ENCODE measurements at regions not wholly inside any gene's neighbourhood (a gene's known extent, or its start where the extent isn't known, plus 50 kb on each side); places are given as distances from the start of the nearest gene placed in this dataset.
A peak's percentile ranks its signal among the peaks of the same experiment; 100 is the strongest.
"Not testable (repeated sequence)": the region's sequence is repeated elsewhere in the genome, so short reads cannot be mapped to it uniquely, and the experiment has no call there.

DNA sequence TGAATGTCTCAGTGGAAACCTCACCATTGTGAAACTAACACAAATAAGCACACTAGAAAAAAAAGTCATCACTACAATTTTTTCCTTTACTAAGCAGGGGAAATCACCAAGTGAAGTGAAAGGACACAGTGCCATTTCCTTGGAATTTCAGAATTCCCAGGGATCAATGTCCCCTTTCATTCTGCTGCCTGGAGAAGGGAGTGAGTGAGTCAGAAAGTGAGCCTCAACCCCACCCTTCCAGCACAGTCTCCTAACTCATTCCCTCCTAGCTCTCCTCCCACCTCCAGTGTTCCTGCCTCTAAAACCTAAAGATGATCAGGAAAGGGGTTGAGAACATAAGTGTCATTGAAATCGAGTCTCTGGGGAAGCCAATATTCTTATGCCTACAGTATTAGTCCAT lies 608.5 kb downstream of the RNF144A start:
- DNase-seq (ENCODE audit: low read depth in 2 of 2): no peak

DNA sequence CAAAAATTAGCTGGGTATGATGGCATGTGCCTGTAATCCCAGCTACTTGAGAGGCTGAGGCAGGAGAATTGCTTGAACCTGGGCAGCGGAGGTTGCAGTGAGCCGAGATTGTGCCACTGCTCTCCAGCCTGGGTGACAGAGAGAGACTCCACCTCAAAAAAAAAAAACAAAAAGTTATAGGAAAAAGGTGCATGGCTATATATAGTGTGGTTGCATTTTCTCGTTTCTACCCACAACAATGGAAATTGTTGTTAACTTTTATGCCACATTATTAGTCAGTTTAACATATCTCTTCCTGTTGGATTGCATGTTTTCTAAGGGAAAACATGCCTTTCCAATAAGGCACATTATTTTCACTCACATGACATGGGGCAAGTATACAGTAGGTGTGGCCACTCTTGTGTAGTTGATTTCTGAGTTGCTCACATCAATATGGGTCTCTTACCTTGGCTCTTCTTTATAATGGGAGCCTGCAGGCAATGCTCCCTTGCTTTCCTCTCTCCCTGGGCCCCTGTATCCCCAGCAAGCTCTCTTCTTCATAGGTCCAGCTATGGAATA lies 610.0 kb downstream of the RNF144A start:
- no peak for DNase-seq (ENCODE audit: low read depth in 2 of 2)

DNA sequence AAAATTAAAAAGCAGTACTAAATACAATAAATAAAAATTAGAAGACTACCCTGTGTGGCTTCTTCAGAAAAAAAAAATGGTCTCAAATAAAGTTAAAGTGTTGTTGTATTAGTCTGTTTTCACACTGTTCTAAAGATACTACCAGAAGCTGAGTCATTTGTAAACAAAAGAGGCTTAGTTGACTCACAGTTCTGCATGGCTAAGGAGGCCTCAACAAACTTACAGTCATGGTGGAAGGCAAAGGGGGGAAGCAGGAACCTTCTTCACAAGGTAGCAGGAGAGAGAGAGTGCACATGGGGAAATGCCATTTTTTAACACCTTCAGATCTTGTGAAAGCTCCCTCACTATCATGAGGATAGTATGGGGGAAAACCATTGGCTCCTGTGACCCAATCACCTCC lies 612.8 kb downstream of the RNF144A start:
- DNase-seq (ENCODE audit: low read depth in 2 of 2): no peak

DNA sequence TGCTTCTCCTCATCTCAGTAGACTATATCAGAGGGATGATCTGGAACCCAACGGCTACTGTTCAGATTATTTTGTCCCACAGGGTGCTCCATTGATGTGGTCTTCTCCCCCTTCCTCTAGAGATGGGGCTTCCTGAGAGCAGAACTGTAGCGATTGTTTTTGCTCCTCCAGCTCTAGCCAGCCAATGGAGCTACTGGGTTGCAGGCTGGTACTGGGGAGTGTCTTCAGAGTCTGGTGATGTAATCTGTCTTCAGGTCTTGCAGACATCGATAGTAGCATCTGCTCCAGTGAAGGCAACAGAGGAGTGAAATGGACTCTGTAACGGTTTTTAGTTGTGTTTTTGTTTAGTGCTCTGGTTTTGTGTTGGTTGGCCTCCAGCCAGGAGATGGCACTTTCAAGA lies 621.9 kb downstream of the RNF144A start:
- no peak for DNase-seq (ENCODE audit: low read depth in 2 of 2)

DNA sequence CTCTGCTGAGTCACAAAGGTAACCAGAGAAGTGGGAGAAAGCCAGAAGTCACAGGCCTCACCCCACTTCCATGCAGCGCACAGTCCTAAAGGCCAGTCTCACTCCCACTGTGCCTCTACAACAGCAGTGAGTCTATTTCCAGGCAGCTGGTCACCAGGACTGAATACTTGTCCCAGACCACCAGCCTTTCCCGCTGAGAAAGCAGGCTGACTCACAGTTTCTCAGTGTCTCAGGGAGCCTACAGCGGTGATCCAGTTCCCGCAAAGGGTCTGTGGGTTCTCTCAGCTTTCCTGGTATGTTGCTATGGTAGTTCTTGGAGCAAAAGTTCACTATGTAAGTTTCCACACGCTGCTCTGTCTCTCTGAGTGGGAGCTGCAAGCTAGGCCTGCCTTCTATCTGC lies 622.5 kb downstream of the RNF144A start:
- DNase-seq (ENCODE audit: low read depth in 2 of 2): no peak

DNA sequence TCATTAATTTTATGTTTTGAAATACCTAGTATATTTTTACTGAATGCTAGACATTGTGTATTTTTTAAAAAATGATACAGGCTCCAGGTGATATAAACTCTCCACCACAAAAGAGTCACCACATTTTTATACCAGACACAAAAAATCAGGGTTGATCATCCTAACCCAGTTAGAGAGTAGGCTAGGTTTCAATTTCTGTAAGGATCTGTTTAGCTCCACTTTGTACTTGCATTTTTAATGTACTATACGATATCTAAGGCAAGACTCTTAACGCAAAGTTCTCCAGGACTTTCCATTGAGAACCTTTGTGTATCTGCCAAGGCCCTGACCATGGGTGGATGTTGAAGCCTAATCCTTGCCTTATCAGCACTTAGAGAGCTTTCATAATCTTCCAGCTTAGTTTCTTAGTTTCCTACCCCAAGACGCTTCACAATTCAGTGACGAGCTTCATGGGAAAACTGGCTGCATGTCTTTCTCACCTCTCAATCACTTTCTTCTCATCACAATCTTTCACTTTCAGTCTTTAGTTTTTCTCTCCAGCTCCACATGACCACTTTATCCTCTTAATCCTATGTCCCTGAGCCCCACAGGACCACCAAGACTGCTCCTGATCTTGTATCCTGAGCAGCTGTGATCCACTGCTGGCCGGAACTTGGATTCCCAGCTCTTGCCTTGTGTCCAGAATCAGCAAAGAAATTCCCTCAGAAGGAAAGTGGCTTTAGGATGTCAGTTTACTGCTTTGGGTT lies 635.8 kb downstream of the RNF144A start:
- no peak for DNase-seq (ENCODE audit: low read depth in 2 of 2)

DNA sequence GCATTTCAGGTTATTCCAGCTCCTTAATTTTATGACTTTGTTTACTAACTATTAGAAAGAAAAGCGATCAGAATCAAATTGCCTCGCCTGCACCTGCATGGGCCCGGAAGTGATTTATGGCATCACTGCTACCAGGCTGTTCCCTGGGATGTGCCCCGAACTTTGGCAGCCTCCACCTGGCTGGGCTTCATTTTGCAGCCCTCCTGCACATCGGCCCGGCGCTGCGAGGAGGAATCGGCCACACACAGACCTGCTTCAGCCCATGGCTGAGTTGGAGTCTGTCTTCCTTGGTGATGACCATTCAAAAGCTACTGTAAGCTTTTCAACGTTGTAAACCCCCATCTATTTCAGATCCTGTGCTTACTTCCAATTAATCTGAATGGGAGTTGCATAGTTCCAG lies 638.0 kb downstream of the RNF144A start:
- DNase-seq (ENCODE audit: low read depth in 2 of 2): no peak

DNA sequence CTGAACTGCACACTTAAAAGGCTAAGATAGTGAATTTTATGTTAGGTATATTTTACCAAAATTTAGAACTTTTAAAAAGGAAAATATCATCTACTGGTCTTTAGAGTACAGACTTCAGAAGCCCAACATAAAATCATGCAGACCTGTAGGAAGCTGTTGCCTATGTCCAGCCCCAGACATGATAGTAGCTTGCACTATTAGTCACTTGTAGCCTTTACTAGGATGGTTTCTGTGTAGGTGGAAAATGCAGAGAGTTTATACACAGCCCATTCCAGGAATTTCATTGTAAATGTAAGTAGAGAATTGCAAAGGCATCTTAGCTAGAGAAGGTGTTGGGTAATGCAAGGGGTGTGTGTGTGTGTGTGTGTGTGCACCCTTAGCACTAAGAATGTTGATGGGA lies 640.2 kb downstream of the RNF144A start:
- DNase-seq (ENCODE audit: low read depth in 2 of 2): no peak

DNA sequence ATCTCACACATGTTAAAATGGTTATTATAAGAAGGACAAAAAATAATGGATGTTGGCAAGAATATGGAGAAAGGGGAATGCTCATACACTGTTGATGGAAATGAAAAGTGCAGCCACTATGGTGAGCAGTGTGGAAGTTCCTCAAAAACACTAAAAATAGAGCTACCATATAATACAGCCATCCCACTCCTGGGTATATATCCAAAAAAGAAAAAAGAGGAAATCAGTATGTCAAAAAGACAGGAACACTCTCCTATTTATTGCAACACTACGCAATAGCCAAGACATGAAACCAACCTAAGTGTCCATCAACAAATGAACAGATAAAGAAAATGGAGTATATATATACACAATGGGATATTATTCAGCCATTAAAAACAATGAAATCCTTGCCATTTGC lies 642.6 kb downstream of the RNF144A start:
- DNase-seq (ENCODE audit: low read depth in 2 of 2): no peak

DNA sequence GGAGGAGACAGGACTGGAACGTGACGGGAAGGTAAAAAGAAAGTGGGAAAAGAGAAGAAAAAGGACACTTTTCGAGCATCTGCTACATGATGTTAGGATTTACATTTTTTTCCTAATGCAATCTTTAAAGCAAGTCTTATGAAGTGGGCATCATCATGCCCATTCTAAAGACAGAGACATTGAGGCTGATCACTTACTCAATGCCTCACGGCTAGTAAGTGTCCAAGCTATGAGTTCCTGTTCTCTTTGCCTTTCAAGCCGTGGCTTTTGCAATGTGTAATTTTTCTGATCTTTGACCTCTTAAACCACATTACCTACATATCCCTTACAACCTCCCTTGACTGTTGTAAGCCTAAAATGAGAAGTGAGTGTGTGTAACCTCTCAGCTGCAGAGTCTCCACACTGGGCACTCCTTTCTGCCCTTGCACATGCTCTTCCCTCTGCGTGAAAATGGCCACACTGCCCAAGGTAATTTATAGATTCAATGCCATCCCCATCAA lies 649.2 kb downstream of the RNF144A start:
- DNase-seq (ENCODE audit: low read depth in 2 of 2): no peak

DNA sequence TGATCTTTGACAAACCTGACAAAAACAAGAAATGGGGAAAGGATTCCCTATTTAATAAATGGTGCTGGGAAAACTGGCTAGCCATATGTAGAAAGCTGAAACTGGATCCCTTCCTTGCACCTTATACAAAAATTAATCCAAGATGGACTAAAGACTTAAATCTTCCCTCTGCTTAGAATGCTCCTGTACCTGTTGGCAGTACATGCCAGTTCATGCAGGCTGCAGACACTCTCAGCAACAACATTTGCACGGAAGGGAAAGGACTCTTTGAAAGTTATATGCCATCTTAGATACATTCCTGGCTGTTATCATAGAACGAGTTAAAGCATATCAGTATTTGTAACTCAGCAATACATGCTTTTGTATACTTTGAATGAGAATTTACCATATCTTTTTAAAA lies 649.9 kb downstream of the RNF144A start:
- DNase-seq (ENCODE audit: low read depth in 2 of 2): not testable (repeated sequence)

DNA sequence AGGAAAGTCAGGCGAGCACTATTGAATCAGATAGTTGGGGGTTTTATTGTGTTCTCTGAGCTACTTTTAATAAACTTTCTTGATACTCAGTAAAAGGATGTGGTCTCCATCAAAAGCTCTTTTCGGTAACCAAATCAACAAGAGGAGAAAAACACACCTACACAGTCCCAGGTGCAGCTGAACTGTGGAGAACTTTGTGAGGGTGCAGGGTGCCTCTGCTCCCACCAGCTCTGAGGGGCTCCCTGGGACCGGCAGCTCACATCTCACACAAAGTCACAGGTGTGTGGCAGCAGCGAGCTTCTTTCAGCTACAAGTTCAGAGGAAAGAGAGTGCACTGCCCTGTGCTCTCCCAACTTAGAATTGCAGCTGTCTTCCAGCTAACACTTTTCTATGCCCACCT lies 650.4 kb downstream of the RNF144A start:
- peak; percentile 7 to 17 for DNase-seq (ENCODE audit: low read depth in 2 of 2)

DNA sequence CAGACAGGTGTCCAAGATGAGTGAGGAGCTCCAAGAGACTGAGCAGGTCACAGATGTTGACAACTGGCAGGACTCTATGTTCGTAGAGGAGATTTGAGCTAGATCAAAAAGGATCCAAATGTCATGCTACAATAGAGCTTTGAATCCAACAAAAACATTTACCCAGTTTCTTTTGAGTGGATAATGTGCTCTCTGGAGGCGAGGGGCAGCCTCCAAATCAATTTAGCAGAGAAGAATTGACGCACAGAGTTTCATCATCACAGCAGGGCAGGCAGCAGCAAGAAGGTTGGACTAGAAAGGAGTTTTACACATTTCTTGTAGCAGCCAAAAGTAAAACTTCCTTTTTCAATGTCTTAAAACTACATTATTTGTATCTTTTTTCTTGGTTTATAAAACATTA lies 653.0 kb downstream of the RNF144A start:
- no peak for DNase-seq (ENCODE audit: low read depth in 2 of 2)

DNA sequence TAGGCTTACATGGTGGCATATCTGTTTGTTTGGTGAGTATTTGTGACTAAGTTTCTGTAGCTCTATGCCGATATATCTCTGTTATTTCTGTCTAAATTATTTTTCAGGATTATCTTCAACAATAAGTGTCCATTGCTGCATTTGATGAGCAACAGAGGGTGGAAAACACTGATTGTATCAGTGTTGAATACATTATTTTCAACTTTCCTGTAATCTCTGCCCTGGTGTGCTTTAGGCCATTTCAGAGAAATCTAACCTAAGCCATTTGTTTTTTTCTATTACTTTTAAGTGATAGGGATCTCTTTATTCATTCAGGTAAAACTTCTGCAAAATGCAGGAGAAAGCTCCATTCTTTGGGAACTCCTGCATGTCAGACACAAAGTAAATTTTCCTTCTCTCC lies 654.5 kb downstream of the RNF144A start:
- no peak for DNase-seq (ENCODE audit: low read depth in 2 of 2)

DNA sequence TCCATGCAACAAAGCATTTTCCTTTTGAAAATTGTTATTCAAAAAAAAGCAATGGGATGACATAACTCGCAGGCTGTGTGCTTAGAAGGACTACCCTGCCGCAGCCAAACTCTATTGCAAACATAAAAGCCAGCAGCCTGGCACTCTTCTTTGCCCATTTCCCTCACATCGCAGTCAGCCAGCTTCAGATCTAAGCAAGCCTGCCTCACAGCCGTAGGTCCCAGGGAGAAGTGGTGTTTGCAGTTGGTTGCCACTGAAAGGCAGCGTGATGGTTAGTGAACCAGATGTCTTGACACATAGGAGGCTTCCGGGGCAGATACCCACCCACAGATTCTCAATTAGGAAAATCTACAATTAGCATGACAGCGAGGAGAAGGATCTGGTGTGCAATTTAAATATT lies 655.2 kb downstream of the RNF144A start:
- peak in 1 of 2 donors; percentile 2 for DNase-seq (ENCODE audit: low read depth in 2 of 2)

DNA sequence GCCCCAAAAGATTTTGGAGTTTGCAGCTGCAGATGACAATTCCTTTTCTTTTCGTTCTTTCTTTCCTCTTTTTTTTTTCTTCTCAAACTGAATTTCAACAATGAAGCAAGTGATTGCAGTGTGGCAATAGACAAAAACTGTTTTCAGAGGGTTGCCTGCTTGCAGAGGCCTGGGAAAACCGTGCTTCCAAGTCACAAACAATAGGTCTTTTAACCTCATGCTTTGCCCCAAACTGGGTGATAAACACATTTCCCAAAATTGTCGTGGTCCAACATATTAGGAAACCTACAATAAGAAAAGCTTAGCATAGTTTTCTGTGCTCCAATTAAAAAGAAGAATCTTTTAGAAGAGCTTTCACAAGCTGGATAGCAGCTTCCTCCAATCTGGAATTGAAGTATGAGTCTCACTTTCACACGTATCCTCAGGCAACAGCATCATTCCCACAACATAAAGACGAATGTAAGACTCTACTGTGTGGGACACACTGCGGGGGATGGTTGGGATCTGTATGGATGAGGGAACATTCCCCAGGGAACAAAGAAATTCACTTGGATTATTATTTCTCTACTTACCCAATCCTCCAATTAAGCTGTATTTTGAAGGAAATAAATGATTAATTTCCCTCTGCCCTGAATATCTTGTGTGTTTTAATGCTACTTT lies 656.1 kb downstream of the RNF144A start:
- no peak for DNase-seq (ENCODE audit: low read depth in 2 of 2)

DNA sequence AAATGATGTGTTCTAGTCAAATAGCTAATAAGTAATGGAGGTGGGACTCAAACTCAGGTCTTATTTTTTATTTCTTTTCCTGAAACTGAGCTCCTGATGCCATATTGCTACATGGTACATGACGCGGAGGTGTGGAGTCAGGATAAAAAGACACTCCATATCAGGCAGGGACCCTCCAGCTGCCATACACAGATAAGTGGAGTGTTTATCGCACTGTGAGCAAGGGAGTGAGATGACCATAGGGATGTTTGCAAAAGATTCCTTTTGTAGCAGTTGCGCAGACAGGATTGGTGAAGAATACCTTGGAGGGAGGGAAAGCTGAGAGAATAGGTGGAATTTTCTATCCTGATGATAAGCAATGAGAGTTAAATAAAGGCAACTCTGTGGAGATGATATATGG lies 657.2 kb downstream of the RNF144A start:
- no peak for DNase-seq (ENCODE audit: low read depth in 2 of 2)

DNA sequence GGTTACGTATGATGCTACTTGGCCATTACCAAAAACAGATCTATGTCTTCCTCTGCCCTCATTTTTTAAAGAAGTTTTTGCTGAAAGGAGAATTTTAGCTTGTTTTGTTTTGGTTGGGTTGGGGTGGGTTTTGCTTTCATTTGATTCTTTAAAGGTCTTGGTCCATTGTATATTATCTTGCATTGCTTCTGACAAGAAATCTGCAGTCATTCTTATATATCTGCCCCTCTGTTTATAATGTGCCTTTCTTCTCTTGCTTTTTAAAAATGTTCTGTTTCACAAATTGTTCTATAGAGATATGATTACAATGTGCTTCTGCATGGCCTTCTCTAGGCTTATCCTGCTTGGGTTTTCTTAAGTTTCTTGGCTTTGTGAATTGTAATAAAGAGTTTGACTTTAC lies 660.6 kb downstream of the RNF144A start:
- DNase-seq (ENCODE audit: low read depth in 2 of 2): no peak

DNA sequence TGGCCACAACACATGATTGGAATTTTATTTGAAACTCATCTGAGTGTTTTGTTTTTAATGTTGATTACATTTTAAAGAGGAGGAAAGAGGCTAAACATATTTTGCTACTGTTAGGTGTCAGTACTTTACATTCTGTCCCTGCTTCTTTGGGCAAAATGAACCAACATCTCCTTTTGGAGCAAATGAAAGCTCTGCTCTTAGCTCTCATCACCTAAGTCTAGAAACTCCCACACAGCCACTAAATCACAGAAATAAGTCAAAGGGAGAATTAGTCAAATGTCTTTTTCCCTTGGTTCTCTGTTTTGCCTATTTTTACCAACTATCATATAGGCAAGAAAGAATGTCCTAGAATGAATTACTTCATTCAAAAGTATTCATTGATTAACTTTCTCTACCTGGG lies 666.8 kb downstream of the RNF144A start:
- DNase-seq (ENCODE audit: low read depth in 2 of 2): no peak

DNA sequence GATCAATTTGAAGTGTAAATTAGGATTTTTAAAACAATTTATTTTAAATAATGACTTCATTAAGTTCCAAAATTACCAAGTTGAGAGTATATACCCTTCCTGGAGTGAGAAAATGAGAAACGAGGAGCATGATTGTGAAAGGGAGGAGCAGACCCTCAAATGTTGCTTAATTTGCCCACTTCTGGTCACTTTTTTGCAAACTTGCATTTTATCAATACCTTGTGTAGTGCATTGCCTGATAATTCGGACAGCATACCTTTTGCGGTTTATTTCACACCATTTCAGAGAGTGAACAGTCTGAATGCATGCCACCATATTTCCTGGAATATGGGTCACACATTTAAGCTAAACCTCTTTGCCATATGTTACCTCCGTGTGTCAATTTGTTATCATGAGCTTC lies 669.7 kb downstream of the RNF144A start:
- DNase-seq (ENCODE audit: low read depth in 2 of 2): no peak

DNA sequence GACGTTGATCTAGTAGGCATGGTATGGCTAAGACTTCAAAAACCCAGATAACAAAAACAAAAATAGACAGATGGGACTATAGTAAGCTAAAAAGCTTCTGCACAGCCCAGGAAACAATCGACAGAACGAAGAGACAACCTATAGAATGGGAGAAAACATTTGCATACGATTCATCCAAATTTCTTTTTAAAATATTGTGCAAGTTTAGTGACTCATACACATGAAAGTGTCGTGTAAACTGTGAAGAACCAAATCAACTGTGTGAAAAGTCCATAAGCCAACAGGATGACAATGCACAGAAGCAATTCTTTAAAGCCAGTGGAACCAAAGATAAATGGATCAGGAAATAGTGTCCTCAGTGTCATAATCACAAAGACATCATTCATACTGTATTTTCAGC lies 671.1 kb downstream of the RNF144A start:
- DNase-seq (ENCODE audit: low read depth in 2 of 2): no peak

DNA sequence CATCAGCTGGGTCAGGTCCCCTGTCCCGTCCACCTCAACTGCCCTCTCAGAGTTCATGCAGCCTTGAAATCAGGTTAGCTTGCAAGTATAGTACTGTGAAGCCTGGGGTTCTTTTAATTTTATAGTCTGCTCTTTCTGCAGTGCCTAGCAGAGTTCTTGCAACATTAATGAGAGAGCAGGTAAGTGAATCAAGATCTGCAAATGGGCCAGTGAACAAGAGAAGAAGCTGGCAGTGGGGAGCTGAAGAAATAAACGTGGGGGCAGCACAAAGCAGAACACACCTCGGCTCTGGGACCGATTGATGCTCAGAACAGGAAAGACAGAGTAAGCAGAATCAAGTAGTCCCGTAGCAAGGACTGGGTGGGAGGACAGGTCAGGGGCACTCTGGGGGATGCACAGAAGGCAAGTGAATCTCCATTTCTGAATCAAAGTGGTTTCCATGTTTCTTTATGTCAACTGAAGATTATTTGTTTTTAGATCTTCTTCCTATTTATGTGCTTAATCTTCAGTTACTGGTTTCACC lies 675.5 kb downstream of the RNF144A start:
- no peak for DNase-seq (ENCODE audit: low read depth in 2 of 2)

DNA sequence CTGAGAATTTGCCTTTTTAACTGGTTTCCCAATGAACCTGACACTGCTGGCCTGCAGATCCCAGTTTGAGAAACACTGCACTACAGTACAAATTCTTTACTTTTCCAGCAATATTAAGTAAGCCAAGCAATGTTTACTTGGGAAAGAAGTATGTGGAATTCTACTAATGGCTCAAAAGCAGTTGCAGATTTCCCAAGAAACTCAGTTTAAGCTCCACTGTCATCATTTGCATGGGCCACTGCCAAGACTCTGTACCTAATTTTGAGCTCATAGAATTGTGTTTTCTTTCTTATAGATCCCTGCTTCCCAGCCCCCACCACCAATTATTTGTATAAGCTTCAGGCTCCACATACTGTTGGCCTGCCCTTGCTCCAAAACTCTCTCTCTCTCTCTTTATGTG lies 676.1 kb downstream of the RNF144A start:
- no peak for DNase-seq (ENCODE audit: low read depth in 2 of 2)

Measured in activated CD8-positive, alpha-beta memory T cell treated with anti-CD3 and anti-CD28 coated beads for 4 hours (primary cell).